Fibroblast of upper back skin (primary cell): ENCODE measurements at regions not wholly inside any gene's neighbourhood (a gene's known extent, or its start where the extent isn't known, plus 50 kb on each side); places are given as distances from the start of the nearest gene placed in this dataset.
A peak's percentile ranks its signal among the peaks of the same experiment; 100 is the strongest.
"Not testable (repeated sequence)": the region's sequence is repeated elsewhere in the genome, so short reads cannot be mapped to it uniquely, and the experiment has no call there.

Source experiments
- DNase-seq: peaks from one replicate; pipeline ENCODE4 v3.0.0-alpha.2; 2013

DNA sequence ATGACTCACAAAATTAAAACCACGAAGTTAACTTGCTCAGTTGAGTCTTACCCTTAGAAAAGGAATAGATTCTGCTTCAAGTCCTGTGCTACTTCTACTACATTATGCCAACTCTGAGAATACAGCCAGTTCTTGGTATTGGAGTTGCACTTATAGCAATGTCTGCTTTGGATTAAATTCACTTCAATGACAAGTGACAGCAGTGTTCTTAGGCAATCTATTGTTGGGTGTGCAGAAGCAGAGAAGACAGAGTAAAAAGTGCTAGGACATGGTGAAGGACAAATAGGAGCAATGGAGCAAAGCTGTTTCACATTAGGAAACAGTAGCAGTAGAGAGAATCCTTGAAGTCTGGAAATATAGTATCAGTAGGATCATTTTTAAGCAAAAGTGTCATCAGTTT lies 713.1 kb downstream of the SI start:
- DNase-seq, result no peak

DNA sequence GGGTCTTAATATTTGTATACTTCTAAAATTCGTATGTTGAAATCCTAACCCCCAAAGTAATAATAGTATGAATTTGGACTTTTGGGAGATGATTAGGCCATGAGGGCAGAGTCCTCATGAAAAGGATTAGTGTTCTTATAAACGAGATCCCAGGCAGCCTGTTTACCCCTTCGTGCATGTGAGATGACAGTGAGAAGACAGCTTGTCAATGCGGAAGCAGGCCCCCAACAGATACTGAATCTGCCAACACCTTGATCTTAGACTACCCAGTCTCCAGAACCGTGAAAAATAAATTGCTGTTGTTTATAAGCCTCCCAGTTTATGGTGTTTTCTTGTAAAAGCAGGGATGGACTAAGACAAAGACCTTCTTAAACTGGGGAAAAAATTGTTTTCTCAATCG lies 714.2 kb downstream of the SI start:
- DNase-seq, result no peak

DNA sequence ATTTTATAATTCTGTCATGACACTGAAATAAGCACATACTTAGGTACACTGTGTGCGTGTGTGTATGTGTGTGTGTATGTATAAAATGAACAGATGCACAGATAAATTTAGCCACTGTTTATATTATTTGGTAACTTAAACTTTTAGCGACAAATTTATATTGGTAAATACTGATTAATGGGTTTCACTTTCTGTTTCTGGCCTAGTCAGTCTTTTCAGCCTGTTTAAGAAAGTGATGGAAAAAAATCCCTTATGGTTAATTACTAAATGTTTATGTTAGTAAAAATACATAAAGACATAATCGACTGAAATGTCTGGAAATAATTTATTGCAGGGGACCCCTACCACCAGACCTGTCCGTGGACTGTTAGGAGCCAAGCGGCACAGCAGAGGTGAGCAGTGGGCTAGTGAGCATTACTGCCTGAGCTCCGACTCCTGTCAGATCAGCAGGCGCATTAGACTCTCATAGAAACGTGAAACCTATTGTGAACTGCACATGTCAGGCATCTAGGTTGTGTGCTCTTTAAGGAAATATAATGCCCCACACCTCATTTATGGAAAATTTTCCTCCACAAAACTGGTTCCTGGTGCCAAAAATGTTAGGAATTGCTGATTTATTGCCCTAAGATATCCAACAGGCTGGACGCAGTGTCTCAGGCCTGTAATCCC lies 717.4 kb downstream of the SI start:
- peak; percentile 4 for DNase-seq

DNA sequence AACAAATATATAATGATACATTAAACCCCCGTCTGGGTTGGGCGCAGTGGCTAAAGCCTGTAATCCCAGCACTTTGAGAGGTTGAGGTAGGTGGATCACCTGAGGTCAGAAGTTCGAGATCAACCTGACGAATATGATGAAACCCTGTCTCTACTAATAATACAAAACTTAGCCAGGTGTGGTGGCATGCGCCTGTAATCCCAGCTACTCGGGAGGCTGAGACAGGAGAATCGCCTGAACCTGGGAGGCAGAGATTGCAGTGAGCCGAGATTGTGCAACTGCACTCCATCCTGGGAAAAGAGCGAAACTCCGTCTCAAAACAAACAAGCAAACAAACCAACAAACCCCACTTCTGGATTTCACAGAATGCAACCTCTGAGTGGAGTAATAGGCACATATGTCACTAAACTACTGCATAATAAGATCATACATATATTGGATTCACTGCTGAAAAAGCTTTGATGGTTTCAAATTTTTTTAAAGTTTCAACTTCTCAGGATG lies 718.2 kb downstream of the SI start:
- no peak for DNase-seq

DNA sequence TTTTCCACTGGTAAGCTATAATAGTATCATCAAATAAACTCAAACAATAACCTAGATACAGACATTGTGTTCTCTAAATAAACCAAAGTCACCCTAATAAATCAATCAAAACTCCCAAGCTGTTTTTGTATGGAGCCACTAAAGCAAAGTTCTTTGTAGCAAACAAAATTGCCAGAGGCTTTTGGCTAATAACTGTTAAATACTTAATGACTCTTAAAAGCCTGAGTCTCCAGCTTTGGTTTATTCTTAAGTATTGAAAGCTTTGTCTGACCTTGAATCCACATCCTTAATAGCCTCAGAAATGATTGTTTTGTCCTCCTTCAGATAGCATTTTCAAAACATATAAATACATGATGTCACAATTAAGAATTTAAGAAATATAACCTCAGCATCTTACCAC lies 725.3 kb downstream of the SI start:
- no peak for DNase-seq

DNA sequence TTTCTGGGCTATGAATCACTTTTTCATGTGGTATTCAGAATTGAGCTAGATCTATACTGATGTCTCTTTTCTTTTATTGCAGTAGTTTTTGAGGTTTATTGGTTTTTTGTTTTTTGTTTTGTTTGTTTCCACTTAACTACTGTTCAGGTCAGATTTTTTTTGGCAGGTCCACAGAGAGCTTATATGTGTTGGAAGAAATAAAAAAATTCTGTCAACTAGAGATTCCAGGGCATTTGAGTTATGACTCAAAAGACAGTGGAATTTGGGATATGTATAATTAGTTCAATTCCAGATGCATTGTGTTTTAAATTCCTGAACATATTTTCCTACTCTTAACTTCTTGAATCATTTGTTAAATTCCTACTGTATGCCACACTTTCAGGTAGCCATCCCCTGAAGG lies 727.2 kb downstream of the SI start:
- DNase-seq, result peak; percentile 48

DNA sequence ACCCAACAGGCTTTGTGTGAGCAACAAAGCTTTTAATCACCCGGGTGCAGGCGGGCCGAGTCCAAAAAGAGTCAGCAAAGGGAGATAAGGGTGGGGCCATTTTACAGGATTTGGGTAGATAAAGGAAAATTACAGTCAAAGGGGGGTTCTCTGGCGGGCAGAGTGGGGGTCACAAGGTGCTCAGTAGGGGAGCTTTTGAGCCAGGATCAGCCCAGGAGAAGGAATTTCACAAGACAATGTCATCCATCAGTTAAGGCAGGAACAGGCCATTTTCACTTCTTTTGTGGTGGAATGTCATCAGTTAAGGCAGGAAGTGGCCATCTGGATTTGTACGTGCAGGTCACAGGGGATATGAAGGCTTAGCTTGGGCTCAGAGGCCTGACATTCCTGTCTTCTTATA lies 736.1 kb downstream of the SI start:
- not testable (repeated sequence) for DNase-seq

DNA sequence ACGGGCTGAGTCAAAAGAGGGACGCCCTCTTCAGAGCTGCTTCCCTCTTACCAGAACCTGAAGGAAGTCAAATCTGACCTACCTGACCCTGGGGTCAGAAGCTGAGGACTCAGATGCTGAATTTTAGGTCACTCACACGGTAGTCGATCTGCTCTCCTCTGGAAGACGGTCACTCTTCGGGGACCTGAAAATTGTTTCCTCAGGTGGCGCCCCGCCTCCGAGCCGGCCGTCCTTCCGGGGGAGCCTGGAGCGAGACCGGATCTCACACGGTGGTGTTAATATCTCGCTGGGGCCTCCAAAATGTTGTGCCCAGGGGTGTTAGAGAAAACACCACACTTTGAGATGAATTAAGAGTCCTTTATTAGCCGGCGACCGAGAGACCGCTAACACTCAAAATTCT lies 737.2 kb downstream of the SI start:
- no peak for DNase-seq

DNA sequence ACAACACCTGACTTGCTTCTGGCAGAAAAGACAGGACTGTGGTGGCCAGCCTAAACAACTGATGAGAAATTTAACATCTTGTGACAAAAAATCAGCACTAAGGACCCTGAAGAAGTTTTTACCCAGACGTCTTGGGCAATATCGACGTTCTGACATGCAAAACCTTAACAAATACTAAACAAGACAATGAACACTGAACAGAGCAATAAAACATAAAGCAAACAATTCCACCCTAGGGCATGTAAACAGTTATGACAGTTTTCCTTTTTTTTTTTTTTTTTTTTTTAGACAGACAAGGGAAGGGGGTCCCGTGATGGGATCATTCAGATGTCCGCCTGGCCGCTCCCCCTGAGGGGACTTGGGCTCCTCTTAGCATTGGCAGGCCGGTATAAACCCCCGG lies 738.0 kb downstream of the SI start:
- DNase-seq, result no peak

DNA sequence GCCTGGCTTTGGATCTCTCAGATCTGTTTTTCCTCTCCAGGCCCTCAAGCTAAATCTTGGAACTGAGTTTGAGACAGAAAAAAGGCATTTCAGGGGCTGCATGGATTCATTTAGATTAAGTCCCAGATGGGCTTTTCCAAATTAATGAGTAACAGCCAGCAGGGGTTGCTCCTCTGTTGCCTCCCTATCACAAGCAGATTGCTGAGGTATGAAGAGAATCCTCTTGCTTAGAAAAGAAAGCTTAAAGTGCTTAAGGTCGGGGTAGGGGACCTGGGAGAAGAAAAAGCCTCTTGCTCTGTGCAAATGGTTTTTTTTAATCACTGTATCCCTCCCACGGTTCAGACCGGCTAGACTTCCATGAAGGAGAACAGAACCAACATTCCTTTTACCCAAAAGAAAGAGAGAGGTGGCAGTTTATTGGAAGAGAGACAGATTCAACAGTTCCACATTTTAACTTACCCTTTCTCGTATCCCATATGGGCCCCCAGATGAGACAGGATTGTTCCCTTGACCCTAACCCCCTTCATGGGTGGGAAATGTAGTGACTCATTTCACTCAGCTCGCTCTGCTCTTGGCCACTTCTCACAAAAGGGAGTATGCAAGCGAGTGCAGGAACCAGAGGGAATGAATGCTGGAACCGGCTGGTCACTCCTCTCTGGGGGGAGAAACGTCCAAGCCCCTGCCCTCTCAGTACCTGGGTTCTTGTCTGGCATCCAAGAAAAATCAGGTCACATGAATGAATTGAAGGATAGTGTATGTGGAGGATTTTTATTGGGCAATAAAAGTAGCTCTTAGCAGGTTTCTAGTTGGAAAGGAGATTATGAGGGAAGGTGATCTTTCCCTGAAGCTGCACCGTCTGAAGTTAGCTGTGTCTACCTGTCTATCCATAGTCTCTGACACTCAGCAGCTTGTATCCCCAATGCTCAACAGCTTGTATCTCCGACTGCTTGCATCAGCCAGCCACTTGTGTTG lies 745.2 kb downstream of the SI start:
- peak; percentile 40 for DNase-seq

DNA sequence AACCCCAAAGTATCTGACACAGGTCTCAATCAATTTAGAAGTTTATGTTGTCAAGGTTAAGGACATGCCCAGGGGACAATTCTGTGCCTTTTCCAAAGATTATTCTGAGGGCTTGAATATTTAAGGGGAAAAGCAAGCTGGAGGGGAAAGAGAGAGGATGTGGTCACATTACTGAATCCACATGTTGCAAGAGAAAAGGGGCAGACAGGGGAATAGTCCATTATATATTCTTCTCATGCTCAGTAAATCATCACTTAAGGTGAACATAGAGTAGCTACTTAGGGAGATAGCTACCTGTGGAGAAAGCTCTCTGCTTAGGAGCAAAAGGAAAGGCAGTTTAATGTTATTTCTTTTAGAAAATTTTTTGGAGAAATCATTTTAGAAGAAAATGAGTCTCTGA lies 751.6 kb downstream of the SI start:
- DNase-seq, result no peak

DNA sequence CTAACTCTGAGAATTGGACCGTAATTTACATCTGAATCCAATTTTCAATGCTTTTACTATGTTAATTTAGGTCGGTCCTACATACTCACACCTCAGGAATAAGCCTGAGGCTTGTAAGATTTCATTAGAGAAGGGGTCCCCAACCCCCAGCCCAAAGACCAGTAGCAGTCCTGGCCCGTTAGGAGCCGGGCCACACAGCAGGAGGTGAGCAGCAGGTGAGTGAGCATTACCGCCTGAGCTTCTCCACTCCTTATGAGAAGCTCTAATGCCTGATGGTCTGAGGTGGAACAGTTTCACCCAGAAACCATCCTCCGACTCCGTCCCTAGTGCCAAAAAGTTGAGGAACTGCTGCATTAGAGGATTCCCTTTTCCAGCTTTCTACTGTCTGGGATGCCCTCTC lies 757.3 kb downstream of the SI start:
- no peak for DNase-seq

DNA sequence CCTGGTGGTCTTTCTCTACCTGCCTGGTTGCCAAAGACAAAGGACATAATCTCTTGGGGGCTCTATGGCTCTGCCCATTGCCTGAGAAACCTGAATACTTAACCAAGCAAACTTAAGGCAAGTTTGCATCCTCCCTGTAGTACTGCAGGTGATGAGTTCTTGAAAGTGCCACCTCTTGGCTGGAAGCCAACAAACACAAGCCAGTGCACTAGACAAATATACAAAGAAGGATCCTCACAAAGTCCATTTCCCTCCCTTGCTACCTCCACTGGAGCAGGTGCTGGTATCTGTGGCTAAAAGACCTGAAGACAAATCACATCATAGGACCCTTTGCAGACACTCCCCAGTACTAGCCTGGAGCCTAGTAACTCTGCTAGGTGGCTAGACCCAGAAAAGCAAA lies 772.3 kb downstream of the SI start:
- DNase-seq, result no peak

DNA sequence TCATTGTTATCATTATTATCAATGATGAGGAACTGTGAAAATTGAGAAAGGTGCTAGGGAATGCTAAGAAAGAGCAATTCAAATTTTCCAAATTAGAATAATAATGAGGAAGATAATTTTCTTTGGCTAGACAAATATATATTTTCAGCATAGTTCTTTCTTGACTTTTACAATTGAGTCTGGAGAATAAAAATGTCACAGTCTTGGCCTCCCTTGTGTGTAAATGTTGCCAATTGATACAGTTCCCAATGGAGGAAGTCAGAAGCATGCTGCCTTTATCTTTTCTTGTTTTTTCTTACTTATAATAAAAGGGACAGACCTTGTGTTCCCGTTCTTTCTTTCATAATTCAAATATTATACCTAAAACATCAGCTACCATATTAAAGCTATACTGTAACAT lies 774.4 kb downstream of the SI start:
- no peak for DNase-seq

DNA sequence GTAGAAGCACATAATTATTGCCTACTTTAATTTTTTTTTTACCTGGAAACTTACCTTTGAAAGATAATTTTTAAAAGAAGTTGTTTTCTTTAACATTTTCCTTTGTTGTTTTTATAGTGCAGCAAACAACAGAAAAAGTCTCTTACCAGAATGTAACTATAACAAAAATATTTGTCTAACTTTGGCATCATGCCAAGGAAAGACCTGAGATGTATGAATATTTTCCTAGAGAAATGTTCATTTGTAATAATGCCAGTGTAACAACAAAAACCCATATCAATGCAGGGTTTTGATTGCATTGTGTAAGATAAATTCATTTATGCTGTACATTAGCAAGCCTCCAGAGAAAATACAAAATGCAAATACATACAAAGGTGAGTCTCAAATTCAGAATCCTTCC lies 775.7 kb downstream of the SI start:
- DNase-seq, result no peak

DNA sequence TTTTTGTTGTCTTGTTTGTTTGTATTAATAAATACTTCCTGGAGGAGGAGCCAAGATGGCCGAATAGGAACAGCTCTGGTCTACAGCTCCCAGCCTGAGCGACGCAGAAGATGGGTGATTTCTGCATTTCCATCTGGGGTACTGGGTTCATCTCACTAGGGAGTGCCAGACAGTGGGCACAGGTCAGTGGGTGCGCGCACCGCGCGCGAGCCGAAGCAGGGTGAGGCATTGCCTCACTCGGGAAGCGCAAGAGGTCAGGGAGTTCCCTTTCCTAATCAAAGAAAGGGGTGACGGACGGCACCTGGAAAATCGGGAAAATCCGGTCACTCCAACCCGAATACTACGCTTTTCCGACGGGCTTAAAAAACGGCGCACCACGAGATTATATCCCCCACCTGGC lies 786.8 kb downstream of the SI start:
- DNase-seq, result not testable (repeated sequence)

DNA sequence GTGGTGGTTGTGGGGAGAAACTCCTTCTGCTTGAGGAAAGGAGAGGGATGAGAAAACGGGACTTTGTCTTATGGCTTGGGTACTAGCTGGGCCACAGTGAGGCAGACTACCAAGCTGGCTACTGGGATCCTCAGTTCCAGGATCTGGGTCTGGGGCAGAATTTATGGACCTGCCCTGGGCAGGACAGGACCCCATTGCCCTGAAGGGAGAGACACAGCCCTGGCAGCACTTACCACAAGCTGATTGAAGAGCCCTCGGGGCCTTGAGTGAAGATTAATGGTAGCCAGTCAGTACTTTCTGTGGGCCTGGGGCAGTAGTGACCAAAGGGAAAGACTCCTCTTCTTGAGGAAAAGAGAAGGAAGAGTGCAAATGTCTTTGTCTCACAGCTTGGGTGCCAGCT lies 799.7 kb downstream of the SI start:
- no peak for DNase-seq

DNA sequence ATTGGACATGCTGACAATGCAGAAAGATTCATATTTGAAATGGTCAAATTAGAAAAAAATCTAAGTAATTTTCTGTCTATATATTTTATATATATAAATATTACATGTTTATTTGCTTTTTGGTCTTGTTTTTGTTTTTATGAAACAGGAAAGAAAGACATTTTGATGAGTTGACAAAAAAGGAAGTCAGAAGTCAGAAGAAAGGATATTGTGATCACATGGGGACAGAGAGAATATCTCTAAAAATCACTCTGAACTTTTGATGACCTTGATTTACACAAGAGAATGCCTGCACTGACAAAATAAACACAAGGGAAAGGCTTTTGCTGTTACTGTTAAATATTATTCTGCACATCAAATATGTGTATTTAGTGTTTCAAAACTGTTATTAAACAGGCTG lies 811.2 kb downstream of the SI start:
- no peak for DNase-seq

DNA sequence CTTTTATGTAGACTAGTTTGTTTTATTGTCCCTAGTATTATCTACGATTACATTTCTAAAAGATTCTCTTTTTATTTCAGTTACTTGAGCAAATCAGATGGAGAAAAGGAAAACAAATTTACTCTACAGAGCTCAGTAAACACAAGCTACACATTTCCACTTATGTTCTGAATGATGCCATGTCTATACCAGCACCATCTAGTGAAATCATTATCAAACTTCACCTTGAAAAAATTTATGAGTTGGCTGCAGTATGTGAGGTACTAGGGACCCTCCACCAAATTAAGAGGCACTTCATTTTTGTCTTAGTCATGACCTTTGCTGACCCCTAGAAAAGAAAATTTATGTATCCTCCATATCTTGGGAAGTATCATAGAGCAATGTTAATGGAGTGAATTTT lies 827.4 kb downstream of the SI start:
- no peak for DNase-seq

DNA sequence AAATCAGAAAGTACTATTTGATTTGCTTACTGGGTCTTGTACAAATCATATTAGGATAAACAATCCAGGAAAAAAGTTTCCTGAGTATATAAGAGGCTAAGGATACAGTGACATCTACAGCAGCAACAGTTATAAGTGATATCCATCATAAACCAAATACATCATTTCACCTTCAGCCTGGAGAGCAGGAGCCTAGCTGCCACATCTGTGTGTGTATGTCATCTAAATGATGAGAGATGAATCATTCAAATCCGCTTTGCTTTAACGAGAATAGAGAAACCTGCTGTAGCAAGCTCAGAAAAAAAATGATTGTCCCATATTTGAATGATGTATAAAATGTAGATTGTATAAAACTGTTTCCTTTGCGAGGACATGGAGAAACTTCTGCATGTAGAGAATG lies 841.4 kb downstream of the SI start:
- no peak for DNase-seq

DNA sequence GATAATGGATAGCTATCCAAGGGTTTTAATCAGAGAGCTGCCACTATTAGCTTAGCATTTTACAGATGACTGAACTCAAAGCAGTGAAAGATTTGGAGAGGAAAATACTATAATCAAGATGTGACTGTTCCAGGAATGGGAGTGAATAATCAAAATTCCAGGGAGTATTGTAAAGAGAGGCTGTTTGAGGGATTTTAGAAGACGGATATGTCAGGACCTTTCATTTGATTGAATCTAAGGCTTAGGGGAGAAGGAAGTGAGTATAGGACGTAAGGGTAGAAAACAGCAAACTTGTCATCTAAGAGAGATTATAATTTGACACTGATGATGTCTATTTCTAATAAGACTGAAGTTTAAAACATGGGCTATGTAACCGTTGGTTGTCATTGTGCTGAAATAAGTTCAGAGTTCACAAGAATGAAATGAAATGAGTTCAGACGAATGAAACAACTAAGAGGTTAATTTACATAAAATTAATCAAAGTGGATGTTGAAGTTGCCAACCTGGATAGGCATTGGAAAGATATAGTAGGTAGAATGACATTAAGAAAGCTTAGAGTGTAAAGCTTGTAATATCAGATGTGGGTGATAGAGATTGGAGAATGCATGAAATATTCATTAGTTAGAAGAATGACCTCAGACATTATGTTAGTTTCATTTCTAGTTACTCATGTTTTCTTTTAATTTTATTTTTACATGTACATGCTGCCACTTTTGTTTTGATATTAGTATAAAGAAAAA lies 842.8 kb downstream of the SI start:
- no peak for DNase-seq

DNA sequence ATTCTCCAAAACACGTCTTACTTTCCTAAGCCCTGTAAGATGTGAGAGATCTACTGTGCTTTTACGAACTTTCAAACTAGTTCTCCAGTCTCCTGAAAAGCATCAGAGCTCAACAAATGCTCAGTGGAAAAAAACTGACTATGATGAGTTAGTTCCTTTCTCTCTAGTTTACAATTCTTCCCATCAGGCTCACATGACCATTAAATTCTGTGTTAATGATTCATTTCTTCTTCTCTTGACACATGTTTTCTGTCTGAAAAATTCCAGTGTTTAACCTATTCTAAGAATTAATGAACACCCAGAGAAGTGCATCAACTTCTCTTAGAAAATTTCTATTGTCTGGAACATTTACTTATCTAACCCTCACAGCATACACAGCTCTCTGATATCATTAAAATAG lies 844.3 kb downstream of the SI start:
- no peak for DNase-seq

DNA sequence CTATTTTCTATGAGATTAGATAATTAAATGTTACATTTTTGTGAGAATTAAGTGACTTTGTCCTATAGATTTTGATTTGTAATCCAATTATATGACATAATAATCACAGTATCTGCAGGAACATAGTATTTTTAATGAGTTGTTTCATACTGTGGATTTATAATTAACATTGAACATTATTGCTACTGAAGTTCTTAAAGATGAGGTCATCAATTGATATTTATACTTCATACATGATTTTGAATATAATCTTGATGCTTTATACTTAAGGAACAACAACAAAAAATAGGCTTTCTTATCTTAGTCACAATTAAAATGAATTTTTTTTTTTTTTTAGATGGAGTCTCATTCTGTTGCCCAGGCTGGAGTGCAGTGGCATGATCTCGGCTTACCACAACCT lies 846.6 kb downstream of the SI start:
- no peak for DNase-seq
